Fibroblast of skin of abdomen (primary cell): ENCODE measurements at regions not wholly inside any gene's neighbourhood (a gene's known extent, or its start where the extent isn't known, plus 50 kb on each side); places are given as distances from the start of the nearest gene placed in this dataset.
"Not testable (repeated sequence)": the region's sequence is repeated elsewhere in the genome, so short reads cannot be mapped to it uniquely, and the experiment has no call there.

Experiments used
- DNase-seq: peaks from one replicate; pipeline ENCODE4 v3.0.0-alpha.2; 2013

- no peak for DNase-seq
These were observed 231.4 kb downstream of the CD109 start for GRCh38 chr6:73927421-73927820.

- DNase-seq, result not testable (repeated sequence)
These were observed 229.7 kb downstream of the CD109 start for GRCh38 chr6:73925703-73926102.

- DNase-seq, result peak; percentile 38
These were observed 228.0 kb downstream of the CD109 start for GRCh38 chr6:73923905-73924485.

- DNase-seq, result no peak
These were observed 207.2 kb downstream of the CD109 start for GRCh38 chr6:73903155-73903554.

- no peak for DNase-seq
These were observed 206.0 kb downstream of the CD109 start for GRCh38 chr6:73901986-73902385.

GRCh38 chr6:73901311-73901710 is 205.3 kb downstream of the CD109 start:
- DNase-seq, result no peak

GRCh38 chr6:73898599-73898998 is 202.6 kb downstream of the CD109 start:
- DNase-seq, result no peak

GRCh38 chr6:73893696-73894095 is 197.7 kb downstream of the CD109 start:
- DNase-seq, result no peak

- DNase-seq, result no peak
These were observed 192.0 kb downstream of the CD109 start for GRCh38 chr6:73888050-73888449.

- no peak for DNase-seq
These were observed 189.4 kb downstream of the CD109 start for GRCh38 chr6:73885393-73885792.

GRCh38 chr6:73884540-73884939 is 188.5 kb downstream of the CD109 start:
- no peak for DNase-seq

- peak; percentile 23 for DNase-seq
These were observed 183.7 kb downstream of the CD109 start for GRCh38 chr6:73879501-73880293.

- DNase-seq, result no peak
These were observed 182.4 kb downstream of the CD109 start for GRCh38 chr6:73878403-73878802.
